Body of pancreas (tissue), 4 donors: ENCODE measurements at regions not wholly inside any gene's neighbourhood (a gene's known extent, or its start where the extent isn't known, plus 50 kb on each side); places are given as distances from the start of the nearest gene placed in this dataset.

Experiments
- CTCF ChIP-seq, 7 experiments: fragments of 450-650 bp in 4 of 7; fragments of 200-600 bp in 3 of 7; sonication (generic) in 3 of 7; IDR thresholded peaks; one replicate each; pipeline ENCODE4 v1.5.1; 2016 to 2019; ENCODE audit warnings: antibody characterized with exemption in 7 of 7
- POLR2A ChIP-seq, 3 donors: fragments of 450-650 bp; IDR thresholded peaks; one replicate each; pipeline ENCODE4 v1.6.1; 2016; ENCODE audit warnings: antibody characterized with exemption in 3 of 3, mild to moderate bottlenecking in 2 of 3

GRCh38 chr18:73009691-73010090 lies 141.9 kb upstream of the NETO1 start:
- no peak for TF ChIP-seq POLR2A (IDR thresholded peaks at IDR 0.05)
- TF ChIP-seq CTCF (IDR thresholded peaks at IDR 0.05) = no peak
